GM11168 (cell line): ENCODE measurements at regions not wholly inside any gene's neighbourhood (a gene's known extent, or its start where the extent isn't known, plus 50 kb on each side); places are given as distances from the start of the nearest gene placed in this dataset.

Source experiments
- in situ Hi-C: fragments of 300-500 bp; cut with MboI; formaldehyde crosslinking; loops from one replicate; pipeline ENCODE4 v1.12.0; 2022; ENCODE audit warnings: low sequenced_read_pairs; ENCODE audit not compliant: unreplicated experiment

DNA sequence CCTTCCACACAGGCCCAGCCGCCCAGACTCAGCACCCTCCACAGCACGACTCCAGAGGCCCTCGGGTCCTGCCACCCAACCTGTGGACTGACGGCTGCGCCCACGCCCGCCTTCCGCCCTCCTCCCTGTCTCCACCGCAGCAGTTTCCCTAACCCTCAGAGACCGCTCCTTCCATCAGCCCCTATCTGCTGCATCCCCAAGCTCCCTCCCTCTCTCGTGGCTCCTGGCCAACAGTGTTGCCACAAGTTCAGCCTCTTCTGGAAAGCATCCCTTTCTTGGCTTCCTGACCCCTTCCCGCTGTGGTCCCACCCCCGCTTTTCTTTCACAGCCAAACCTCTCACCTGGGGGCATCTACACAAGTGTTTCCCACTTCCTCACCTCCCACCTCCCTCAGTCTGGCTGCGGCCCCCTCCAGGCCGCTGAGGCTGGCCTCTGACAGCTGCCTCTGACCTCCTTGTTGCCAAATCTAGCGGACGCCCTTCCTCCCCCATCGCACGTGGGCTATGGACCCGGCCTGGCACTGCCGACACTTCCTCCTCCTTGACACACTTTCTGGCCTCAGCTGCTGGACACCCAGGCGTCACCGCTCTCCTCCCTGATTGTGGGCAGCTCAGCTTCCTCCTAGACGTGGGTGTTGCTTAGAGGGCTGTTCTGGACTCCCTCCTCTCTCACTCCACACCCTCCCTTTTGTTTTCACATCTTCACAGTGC is 168.8 kb upstream of the TLE3 start:
- in situ Hi-C loops, result no loop called here

DNA sequence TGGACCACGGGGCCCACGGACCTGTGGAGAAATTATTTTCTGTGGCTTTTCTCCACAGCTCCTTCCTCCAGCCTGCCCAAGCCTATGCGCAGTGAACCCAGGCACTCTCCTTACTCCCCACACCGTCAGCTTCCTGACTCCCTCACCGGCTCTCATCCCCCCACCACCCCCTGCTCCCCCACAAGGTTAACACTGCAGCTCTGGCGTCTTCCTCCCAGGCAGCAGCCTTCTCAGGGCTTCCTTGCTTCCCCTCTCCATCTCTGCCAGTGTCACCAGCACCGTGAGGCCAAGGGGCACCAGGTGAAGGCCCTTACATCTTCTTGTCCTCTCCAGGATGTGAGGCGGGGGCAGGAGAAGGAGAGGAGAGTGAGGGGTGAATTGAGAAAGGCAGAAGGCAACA is 168.3 kb upstream of the TLE3 start:
- in situ Hi-C loops, result no loop called here

DNA sequence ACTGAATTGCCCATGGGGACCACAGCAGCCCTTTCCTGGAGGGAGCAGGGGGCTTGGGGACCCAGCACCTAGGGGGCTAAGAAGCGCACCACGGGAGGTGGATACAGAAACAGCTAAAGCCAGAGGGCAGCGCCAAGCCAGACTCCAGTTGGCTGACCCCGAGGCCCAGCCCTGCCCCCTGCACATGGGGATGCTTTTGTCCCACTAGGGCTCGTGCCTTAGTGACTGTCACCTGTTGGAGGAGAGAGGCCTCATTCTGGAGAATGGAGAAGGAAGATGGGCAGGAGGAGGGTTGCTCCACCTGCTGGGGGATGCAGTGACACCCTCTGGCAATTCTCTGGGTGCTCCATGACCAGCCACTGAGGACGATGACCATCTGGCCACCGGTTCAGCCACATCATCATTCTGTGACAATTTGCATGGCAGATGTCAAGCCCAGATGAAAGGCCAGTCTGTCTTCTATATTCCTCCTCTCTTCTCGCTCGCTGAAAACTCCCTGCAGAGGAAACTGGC is 167.8 kb upstream of the TLE3 start:
- in situ Hi-C loops, result no loop called here

DNA sequence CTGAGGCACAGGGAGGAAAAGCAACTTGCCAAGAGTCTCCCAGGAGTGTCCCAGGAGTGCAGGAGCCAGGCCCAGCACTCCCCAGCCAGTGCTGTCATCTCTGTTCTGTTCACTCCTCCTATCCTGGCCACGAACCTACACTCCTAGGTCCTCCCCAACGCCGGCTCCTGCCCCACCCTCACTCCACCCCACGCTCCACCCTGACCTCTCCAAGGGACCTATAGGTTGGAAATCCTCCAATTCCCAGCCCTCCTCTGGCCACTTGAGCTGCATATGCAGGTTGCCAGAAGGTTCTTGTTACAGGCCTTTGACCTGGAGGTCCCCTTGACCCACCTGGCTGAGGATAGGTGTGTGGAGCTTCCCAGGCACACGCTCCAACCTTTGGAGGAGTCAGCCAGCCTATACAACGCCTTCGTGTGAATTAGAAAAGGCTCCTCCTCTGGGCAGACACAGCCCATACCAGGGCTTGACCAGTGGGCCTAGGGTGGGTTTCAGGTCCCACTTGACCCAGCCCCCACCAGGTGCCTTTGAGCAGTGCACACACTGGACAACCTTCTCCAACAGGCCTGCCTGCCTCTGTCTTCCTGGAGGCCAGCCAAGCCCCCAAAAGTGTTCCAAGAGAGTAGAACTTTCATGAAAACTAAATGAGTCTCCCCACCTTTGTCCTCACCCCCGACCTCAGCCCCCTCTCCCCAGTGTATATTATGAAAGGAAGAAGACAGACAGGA is 167.2 kb upstream of the TLE3 start:
- in situ Hi-C loops, result no loop called here

DNA sequence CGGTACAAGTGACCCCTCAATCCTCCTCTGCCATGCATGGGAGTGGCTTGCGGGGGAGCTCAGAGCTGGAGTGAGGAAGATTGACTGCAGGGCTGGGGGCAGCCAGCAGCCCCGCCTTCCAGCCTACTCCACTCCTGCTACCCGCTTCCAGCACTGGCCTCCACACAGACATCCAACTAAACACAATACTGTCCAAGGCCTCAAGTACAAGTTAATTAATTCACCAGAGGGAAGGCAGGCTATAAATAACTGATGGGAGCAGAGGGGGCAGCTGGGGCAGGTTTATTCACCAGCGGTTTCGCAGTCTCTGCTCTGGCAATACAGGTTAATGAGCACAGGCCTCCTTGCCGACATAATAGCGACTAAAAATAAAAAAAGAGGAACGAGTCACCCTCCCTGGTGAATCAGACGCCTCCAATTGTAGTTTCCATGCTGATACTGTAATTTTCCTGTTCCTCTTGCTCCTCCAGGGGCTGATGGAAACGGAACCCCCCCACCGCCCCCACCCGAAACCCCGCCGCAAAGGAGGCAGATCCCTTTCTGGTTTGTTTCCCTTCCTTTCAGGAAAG is 166.4 kb upstream of the TLE3 start:
- in situ Hi-C loops, result no loop called here

DNA sequence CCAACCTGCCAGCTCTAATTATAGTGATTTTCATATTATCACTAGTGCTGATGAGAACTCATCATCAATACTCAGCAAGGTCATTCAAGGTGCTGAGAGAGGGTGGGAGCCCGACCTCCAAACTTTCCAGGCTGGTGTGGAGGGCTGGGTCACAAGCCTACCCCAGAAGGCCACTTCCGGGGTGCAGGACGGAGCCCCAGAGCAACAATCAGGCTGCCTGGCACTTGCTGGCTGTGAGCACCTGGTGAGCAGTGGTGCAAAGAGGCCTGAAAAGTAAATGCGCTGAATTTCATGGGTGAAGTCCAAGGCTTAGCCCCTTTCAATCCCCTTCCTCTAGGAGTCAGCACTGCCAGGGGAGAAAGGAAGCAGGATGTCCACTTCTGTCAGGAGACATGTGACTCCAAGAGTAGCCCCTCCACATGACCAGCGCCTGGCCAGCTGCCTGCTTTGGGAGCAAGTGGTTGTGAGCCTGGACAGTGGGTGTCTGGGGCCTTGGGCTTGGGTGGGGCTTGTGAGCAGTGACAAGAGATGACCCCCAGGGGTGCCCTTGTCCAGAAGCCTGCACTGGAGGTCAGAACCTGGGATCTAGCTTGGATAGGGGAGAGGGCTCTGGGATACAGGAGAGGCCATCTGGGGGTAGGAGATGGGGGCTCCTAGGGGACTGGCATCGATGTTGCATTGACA is 165.0 kb upstream of the TLE3 start:
- in situ Hi-C loops, result no loop called here

DNA sequence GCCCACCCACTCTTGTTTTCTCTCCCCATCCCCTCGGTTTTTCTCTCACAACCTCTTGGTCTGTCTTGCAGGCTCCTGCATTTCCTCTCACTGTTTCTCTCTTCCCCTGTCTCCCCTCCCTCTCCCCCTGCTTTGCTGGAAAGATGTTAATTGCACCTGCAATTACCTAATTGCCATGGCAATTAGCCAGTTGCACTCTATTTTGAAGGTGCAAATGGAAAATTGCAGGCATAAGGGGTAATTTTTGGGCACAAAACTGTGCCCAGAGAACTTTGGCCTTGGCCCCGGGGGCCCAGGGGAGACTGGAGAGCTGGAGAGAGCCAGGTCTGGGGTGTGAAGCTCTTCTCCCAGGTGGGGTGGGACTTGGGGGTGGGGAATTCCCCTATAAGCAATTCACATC is 164.5 kb upstream of the TLE3 start:
- in situ Hi-C loops, result no loop called here

DNA sequence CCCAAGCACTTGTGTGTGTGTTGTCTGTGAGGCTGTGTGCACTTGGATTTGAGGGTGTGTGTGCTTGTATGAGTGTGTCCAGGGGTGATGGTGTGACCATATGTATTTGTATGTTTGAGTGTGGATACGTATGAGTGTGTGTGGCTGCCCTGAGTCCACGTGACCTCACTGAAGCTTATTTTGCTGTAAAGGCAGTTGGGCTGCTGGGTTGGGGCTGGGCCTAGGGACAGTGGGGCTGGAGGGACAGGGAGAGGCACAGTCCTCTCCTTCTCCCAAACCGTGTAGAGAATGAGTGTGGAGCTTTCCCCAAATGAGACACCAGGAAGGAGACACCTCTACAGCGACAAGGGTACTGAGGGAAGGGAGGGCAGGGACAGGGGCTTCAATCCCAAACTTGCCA is 163.4 kb upstream of the TLE3 start:
- in situ Hi-C loops, result no loop called here

DNA sequence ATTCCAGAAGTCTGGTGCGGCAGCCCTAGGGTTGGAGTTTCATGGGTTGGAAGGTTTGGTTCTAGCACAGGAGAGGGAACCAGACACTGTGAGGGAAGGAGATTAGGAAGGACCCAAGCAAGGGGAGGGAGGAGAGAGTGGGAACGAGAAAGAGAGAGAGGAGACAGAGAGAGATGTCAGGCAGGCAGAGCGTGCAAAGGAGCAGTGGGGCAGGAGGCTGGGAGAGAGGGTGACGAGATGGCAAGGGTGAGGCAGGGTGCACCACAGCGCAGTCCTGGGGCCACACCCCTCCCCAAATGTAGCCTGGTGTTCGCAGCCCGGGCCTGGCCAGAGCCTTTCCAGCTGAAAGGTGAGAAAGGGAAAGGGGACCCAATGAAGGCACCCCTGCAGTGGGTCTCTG is 162.9 kb upstream of the TLE3 start:
- in situ Hi-C loops, result no loop called here

DNA sequence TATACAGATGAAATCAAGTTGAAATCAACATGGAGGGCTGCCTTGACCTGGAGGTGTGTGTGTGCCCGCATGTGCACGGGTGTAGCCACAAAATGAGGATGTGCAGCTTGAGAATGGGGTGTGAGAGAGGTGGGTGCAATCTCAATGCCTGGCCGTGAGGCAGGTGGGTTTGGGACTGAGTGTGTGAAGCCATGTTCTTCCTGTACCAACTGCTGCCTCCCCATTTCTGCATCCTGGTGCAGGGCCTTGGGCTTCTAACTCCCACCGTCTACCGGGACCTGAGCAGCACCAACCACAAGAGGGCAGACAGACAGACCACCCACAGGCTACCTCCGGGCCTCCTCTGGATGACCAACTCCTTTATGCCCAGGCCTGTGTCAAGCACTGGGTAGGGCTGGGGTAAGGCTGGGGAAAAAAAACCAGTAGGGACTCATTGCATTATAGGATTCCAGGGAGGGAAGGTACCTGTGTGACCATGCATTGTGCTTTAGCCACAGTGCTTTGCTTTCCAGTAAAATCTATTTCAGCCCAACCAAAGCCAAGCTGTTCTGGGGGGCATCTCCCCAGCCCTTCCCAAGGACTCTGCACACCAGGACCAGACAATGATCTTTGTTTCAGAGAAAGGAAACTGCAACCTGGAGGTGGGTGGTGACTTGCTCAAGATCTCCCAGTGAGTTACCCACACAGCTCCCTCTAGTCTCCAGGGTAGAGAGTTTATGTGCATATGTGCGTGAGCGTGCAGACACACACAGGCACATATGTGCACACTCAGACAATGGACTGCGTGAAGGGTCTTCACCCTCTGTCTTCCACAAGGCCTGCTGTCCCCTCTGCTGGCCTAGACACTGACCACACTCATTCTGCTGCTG is 162.2 kb upstream of the TLE3 start:
- in situ Hi-C loops, result no loop called here

DNA sequence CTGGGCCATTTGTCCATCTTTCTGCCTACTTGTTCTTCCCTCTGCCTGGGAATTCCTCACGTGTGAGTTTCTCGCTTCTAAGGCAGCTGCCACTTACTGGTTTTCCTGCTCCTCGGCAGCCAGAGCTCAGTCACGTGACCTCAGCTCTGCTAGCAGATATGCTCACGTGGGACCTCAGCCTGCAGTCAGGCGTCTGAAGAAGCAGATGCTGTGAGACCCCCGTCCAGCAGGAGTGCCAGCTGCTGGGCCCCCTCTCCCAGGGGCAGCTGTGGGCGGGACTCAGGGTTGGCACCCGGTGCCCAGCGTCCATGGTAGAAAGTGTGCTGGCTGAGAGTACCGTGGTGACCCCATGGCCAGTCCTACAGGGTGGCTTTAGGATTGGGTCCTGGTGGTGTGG is 161.3 kb upstream of the TLE3 start:
- in situ Hi-C loops, result no loop called here

DNA sequence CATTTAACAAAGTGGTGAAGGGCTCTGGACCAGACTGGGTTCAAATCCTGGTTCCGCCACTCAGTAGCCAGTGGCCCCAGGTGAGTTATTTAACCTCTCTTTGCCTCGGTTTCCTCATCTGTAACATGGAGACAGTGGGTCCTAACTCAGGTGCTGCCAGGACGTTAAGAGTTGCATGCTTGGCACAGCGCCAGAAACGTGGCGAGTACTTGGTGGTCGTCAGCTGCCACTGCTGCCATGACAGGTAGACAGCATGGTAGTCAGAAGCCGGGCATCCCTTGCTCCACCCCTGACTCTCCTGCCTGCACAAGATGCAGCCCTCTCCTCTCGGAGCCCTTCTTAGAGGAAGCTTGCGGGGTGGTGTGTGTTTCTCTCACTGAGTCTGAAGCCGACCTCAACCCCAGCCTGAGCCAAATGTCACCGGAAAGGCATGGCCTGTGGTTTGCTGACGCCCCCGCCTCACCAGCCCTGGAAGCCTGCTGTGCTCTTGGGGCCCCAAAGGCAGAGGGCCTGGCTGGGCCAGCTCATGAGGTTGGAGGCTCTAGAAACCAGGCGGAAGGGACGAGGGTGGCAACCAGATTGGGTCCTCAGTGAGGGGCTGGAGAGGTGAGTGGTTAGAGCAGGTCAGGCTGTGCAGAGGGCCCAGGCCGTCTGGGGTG is 160.8 kb upstream of the TLE3 start:
- in situ Hi-C loops, result no loop called here

DNA sequence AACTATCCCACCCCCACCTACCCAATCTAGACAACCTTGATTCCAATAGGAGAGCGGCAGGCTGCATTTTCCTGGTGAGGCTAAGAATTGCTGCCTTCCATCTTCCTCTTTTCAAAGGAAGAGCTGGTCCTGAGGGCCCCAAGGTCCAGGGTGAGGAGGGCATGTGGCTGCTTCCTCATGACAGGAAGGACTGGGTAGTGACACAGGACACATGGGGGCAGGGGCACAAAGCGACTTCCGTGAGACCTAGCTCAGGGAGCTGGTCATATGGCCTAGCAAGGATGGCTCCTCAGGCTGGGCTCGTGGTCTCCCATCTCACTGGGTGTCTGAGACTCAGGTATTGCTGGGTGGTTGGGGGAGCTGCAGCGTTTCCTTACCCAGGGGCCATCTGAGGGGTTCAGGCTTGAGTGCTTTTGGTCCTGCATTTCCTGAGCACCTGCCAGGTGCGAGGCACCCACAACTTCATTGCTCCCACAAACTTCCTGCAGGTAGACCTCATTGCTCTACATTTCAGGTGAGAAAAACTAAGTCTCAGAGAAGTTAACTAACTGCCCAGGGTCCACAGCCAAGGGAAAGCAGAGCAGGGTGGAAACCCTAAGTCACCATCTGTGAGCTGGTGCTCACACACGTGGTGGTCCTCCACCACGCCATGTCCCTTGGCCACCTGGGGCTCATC is 160.0 kb upstream of the TLE3 start:
- in situ Hi-C loops, result no loop called here

DNA sequence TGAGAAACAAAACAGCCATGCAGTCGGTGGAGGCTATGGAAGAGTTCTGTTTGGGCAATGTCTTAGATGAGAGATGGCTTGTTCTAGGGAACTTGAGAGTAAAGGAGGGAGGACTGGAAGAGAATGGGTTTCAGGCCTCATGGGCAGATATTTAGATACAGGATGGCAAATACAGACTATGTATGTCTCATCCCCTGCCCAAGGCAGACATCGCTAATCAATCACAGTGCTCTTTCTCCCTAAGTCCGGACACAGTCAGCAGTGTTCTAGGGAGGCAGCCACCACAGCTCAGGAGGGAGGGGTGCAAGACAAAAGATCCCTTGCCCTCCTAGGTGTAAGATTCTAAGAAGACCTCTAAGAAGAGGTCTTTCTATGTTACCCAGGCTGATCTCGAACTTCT is 159.3 kb upstream of the TLE3 start:
- in situ Hi-C loops, result no loop called here

DNA sequence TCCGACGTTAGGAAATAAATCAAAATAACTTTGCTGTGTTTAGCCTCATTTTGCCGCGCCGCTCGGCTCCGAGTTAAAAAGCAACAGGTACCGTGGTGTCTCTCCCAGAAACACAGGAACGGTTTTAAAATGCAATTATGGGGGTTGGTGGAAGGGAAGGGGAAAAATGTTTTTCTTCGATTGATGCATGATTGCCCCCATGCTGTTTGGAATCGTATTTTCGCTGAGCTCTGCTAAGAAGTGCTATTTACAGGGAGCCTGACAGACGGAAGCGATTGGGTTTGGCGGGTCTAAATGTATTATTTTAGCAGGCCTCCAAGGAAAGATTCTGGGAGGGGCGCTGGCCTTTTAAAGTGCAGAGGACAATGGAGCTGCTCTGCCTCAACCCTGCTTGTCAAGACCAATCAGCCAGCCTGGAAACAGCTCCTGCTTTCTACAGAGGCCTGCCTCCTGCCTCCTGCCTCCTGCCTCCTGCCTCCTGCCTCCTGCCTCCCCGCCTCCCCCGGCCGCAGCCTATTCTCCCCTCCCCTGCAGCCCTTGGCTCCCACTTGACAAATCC is 156.7 kb upstream of the TLE3 start:
- in situ Hi-C loops, result no loop called here

DNA sequence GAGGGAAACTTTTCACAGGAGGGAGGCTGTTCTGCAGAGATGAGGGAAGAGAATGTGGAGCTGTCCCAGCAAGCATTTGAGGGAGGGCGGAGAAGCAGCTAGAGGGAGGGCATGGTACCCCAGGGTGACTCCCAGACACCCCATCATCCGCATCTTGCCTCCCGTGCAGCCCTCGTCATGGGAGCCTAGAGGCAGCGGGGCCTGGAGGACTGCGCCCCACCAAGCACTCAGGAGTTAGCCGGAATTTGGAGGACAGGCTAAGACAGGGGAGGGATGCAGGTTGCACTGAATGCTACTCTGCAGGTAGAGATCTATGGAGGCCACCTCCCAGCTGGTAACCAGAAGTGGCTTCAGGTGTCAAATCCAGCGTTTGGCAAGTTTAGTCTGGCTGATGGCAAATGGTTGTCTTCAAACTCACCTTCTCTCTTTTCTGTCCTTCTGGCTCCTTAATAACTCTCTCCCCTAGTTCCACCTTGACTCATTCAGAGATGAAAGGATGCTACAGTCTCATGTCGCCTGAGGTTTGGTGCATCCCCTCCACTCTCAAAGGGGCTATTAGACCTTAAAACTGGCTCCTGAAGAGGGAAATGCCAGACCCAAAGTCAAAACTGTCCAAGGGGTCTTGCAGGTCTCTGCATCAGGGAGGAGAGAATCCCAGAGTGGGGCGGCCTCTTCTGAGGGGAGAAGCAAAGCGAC is 155.9 kb upstream of the TLE3 start:
- in situ Hi-C loops, result no loop called here

DNA sequence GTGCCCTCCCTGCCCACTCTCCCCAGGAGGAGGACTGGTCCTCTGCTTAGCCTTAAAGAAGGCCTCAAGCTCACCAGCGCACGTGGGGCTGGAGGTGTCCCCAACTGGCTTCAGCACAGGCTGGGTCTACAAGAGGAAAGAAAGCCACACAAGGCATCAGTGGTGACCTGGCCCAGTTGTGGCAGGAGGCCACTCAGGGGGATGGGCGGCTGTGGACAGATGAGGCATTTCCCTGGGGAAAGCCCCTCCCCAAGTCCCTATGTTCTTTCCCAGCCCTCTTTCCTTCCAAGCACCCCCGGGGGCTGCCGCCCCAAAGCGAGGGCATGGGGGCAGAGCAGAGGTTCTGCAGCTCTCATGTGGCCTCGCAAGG is 155.2 kb upstream of the TLE3 start:
- in situ Hi-C loops, result no loop called here
